NCI-H2227 (cell line): ENCODE measurements at regions not wholly inside any gene's neighbourhood (a gene's known extent, or its start where the extent isn't known, plus 50 kb on each side); places are given as distances from the start of the nearest gene placed in this dataset.

Experiments
- DNase-seq: peaks from one replicate; lab custom pipeline; 2025; ENCODE audit not compliant: unreplicated experiment; lab: John Stamatoyannopoulos, UW

- DNase-seq, result no peak
Measured at GRCh38 chr17:12522336-12522735, 143.4 kb upstream of the MYOCD start.

GRCh38 chr17:12522743-12523183 is 142.9 kb upstream of the MYOCD start:
- no peak for DNase-seq

- no peak for DNase-seq
Measured at GRCh38 chr17:12523244-12523643, 142.4 kb upstream of the MYOCD start.

GRCh38 chr17:12528036-12528435 is 137.7 kb upstream of the MYOCD start:
- DNase-seq, result no peak

GRCh38 chr17:12530161-12530560 is 135.5 kb upstream of the MYOCD start:
- no peak for DNase-seq

- DNase-seq, result no peak
Measured at GRCh38 chr17:12536021-12536420, 129.7 kb upstream of the MYOCD start.

- DNase-seq, result no peak
Measured at GRCh38 chr17:12536472-12536871, 129.2 kb upstream of the MYOCD start.

GRCh38 chr17:12537436-12537835 is 128.3 kb upstream of the MYOCD start:
- DNase-seq, result no peak

- DNase-seq, result no peak
Measured at GRCh38 chr17:12538003-12538402, 127.7 kb upstream of the MYOCD start.

GRCh38 chr17:12545877-12546513 is 119.7 kb upstream of the MYOCD start:
- DNase-seq, result peak; percentile 0

- DNase-seq, result no peak
Measured at GRCh38 chr17:12546983-12547382, 118.7 kb upstream of the MYOCD start.

- DNase-seq, result no peak
Measured at GRCh38 chr17:12547831-12548230, 117.9 kb upstream of the MYOCD start.

- no peak for DNase-seq
Measured at GRCh38 chr17:12548558-12548957, 117.1 kb upstream of the MYOCD start.

GRCh38 chr17:12549499-12550041 is 116.1 kb upstream of the MYOCD start:
- no peak for DNase-seq

GRCh38 chr17:12553625-12554024 is 112.1 kb upstream of the MYOCD start:
- no peak for DNase-seq

GRCh38 chr17:12554251-12554650 is 111.4 kb upstream of the MYOCD start:
- DNase-seq, result no peak

- DNase-seq, result no peak
Measured at GRCh38 chr17:12566291-12566690, 99.4 kb upstream of the MYOCD start.

GRCh38 chr17:12567077-12568053 is 98.3 kb upstream of the MYOCD start:
- no peak for DNase-seq

- DNase-seq, result no peak
Measured at GRCh38 chr17:12568358-12569251, 97.1 kb upstream of the MYOCD start.

- DNase-seq, result no peak
Measured at GRCh38 chr17:12571606-12572005, 94.1 kb upstream of the MYOCD start.

GRCh38 chr17:12574525-12574924 is 91.2 kb upstream of the MYOCD start:
- DNase-seq, result no peak
